KMS-11 (cell line): ENCODE measurements at regions not wholly inside any gene's neighbourhood (a gene's known extent, or its start where the extent isn't known, plus 50 kb on each side); places are given as distances from the start of the nearest gene placed in this dataset.

Experiments used
- H2AFZ ChIP-seq: fragments of 200-600 bp; sonication (generic); 2 replicates; pipeline ENCODE4 v1.6.1; 2016; ENCODE audit warnings: antibody characterized with exemption, mixed run types, low read depth
- H3K27ac ChIP-seq: fragments of 200-600 bp; sonication (generic); 2 replicates; pipeline ENCODE4 v1.6.1; 2016; ENCODE audit warnings: mild to moderate bottlenecking, mixed run types
- H3K27me3 ChIP-seq: fragments of 200-600 bp; sonication (generic); 2 replicates; pipeline ENCODE4 v1.6.1; 2017; ENCODE audit warnings: mild to moderate bottlenecking, low read depth, mixed run types, moderate library complexity; ENCODE audit not compliant: insufficient read depth
- H3K36me3 ChIP-seq: fragments of 200-600 bp; sonication (generic); 2 replicates; pipeline ENCODE4 v1.6.1; 2017; ENCODE audit warnings: mild to moderate bottlenecking, mixed run types; ENCODE audit not compliant: insufficient read depth
- H3K4me1 ChIP-seq: fragments of 200-600 bp; sonication (generic); 2 replicates; pipeline ENCODE4 v1.6.1; 2016; ENCODE audit warnings: mild to moderate bottlenecking, low read depth, mixed run types; ENCODE audit not compliant: poor library complexity, severe bottlenecking
- H3K4me2 ChIP-seq: fragments of 200-600 bp; sonication (generic); 2 replicates; pipeline ENCODE4 v1.7.0; 2016; ENCODE audit warnings: mild to moderate bottlenecking, mixed run types
- H3K4me3 ChIP-seq: fragments of 200-600 bp; sonication (generic); IDR thresholded peaks from 2 replicates; pipeline ENCODE4 v1.6.1; 2017; ENCODE audit warnings: low read depth, low read length, mixed read lengths; ENCODE audit not compliant: insufficient read depth
- H3K79me2 ChIP-seq: fragments of 200-600 bp; sonication (generic); 2 replicates; pipeline ENCODE4 v1.6.1; 2016; ENCODE audit warnings: low read depth, mixed run types; ENCODE audit not compliant: insufficient read depth
- H3K9ac ChIP-seq: fragments of 200-600 bp; sonication (generic); 2 replicates; pipeline ENCODE4 v1.6.1; 2016; ENCODE audit warnings: mild to moderate bottlenecking, mixed run types
- H4K20me1 ChIP-seq: fragments of 200-600 bp; sonication (generic); 2 replicates; pipeline ENCODE4 v1.6.1; 2016; ENCODE audit warnings: mild to moderate bottlenecking, mixed run types; ENCODE audit not compliant: insufficient read depth
- TF ChIP-seq, protein P1 (sequence below): fragments of 200-600 bp; sonication (generic); conservative IDR thresholded peaks from 2 replicates; pipeline ENCODE4 v1.6.1; 2017; ENCODE audit warnings: low read depth, mild to moderate bottlenecking, antibody characterized with exemption, low read length, moderate library complexity, mixed read lengths

GRCh38 chr9:23309800-23310199, 516.2 kb downstream of the ELAVL2 start:
- Histone ChIP-seq H3K27ac (no peak overlapping the region), H3K36me3 (no peaks in the 10 kb centered on the region), H3K4me3 (no peak overlapping the region), H4K20me1 (no peaks in the 10 kb centered on the region), H2AFZ (no peak overlapping the region), H3K79me2 (no peaks in the 10 kb centered on the region), H3K4me1 (no peaks in the 10 kb centered on the region), H3K27me3 (no peaks in the 10 kb centered on the region), H3K9ac (no peak overlapping the region), H3K4me2 (no peak overlapping the region)
- TF ChIP-seq, protein P1, sequence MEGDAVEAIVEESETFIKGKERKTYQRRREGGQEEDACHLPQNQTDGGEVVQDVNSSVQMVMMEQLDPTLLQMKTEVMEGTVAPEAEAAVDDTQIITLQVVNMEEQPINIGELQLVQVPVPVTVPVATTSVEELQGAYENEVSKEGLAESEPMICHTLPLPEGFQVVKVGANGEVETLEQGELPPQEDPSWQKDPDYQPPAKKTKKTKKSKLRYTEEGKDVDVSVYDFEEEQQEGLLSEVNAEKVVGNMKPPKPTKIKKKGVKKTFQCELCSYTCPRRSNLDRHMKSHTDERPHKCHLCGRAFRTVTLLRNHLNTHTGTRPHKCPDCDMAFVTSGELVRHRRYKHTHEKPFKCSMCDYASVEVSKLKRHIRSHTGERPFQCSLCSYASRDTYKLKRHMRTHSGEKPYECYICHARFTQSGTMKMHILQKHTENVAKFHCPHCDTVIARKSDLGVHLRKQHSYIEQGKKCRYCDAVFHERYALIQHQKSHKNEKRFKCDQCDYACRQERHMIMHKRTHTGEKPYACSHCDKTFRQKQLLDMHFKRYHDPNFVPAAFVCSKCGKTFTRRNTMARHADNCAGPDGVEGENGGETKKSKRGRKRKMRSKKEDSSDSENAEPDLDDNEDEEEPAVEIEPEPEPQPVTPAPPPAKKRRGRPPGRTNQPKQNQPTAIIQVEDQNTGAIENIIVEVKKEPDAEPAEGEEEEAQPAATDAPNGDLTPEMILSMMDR: no peak

GRCh38 chr9:23314247-23314646, 511.8 kb downstream of the ELAVL2 start:
- no peak overlapping the region for H3K4me3 ChIP-seq
- TF ChIP-seq, protein P1: no peak
- H3K4me2 ChIP-seq: no peak overlapping the region
- no peaks in the 10 kb centered on the region for H3K4me1 ChIP-seq
- H3K79me2 ChIP-seq: no peaks in the 10 kb centered on the region
- H3K36me3 ChIP-seq: no peaks in the 10 kb centered on the region
- no peak overlapping the region for H2AFZ ChIP-seq
- H3K9ac ChIP-seq: no peak overlapping the region
- no peak overlapping the region for H3K27ac ChIP-seq
- H3K27me3 ChIP-seq: no peaks in the 10 kb centered on the region
- H4K20me1 ChIP-seq: no peaks in the 10 kb centered on the region

GRCh38 chr9:23319092-23319491, 506.9 kb downstream of the ELAVL2 start:
- H3K4me3 ChIP-seq: no peak overlapping the region
- H3K4me1 ChIP-seq: no peaks in the 10 kb centered on the region
- H3K27ac ChIP-seq: no peak overlapping the region
- H3K4me2 ChIP-seq: no peak overlapping the region
- no peak overlapping the region for H2AFZ ChIP-seq
- H3K9ac ChIP-seq: no peak overlapping the region
- no peaks in the 10 kb centered on the region for H4K20me1 ChIP-seq
- TF ChIP-seq, protein P1: no peak
- no peaks in the 10 kb centered on the region for H3K27me3 ChIP-seq
- no peaks in the 10 kb centered on the region for H3K79me2 ChIP-seq
- H3K36me3 ChIP-seq: no peaks in the 10 kb centered on the region

- TF ChIP-seq, protein P1: no peak
Measured at GRCh38 chr9:23321049-23321448, 505.0 kb downstream of the ELAVL2 start.

More at GRCh38 chr9:23321049-23321448, 505.0 kb downstream of the ELAVL2 start:
- Histone ChIP-seq H3K36me3 (no peaks in the 10 kb centered on the region), H3K4me1 (no peaks in the 10 kb centered on the region), H3K27ac (no peak overlapping the region), H3K4me3 (no peak overlapping the region), H3K9ac (no peak overlapping the region), H3K4me2 (no peak overlapping the region), H2AFZ (no peak overlapping the region), H3K27me3 (no peaks in the 10 kb centered on the region), H3K79me2 (no peaks in the 10 kb centered on the region), H4K20me1 (no peaks in the 10 kb centered on the region)
